Muscle layer of colon (tissue), 2 donors: ENCODE measurements at regions not wholly inside any gene's neighbourhood (a gene's known extent, or its start where the extent isn't known, plus 50 kb on each side); places are given as distances from the start of the nearest gene placed in this dataset.

Experiments used
- H3K27ac ChIP-seq: one replicate; pipeline ENCODE4 v1.7.0; 2013; ENCODE audit warnings: low read depth, mild to moderate bottlenecking, low read length, moderate library complexity
- H3K27me3 ChIP-seq, 2 donors: one replicate each; pipeline ENCODE4 v1.7.0; 2013; ENCODE audit warnings: low read length in 2 of 2, mild to moderate bottlenecking in 2 of 2; ENCODE audit not compliant: insufficient read depth in 2 of 2, control insufficient read depth in 1 of 2
- H3K36me3 ChIP-seq: one replicate; pipeline ENCODE4 v1.7.0; 2013; ENCODE audit warnings: mild to moderate bottlenecking, low read length; ENCODE audit not compliant: insufficient read depth
- H3K4me1 ChIP-seq: one replicate; pipeline ENCODE4 v1.7.0; 2013; ENCODE audit warnings: mild to moderate bottlenecking, low read length; ENCODE audit not compliant: insufficient read depth
- H3K4me3 ChIP-seq, 2 donors: one replicate each; pipeline ENCODE4 v1.7.0; 2013; ENCODE audit warnings: low read length in 2 of 2, low read depth in 1 of 2, mild to moderate bottlenecking in 1 of 2, moderate library complexity in 1 of 2
- H3K9ac ChIP-seq: one replicate; pipeline ENCODE4 v1.7.0; 2013; ENCODE audit warnings: low read length
- H3K9me3 ChIP-seq: one replicate; pipeline ENCODE4 v1.7.0; 2013; ENCODE audit warnings: mild to moderate bottlenecking, low read length
- donor health status: abdominal sarcoma.
- donor health status: Adenocarcinoma of cecum.

- H3K27ac ChIP-seq: no peak overlapping the region
- H3K4me3 ChIP-seq: no peak overlapping the region
- H3K9me3 ChIP-seq: no peaks in the 10 kb centered on the region
- H3K9ac ChIP-seq: no peak overlapping the region
- H3K27me3 ChIP-seq: no peaks in the 10 kb centered on the region
- H3K36me3 ChIP-seq: no peaks in the 10 kb centered on the region
- no peaks in the 10 kb centered on the region for H3K4me1 ChIP-seq
Measured at GRCh38 chr4:165725352-165725751, 147.7 kb upstream of the TLL1 start.

- Histone ChIP-seq H3K4me1 (no peaks in the 10 kb centered on the region), H3K9ac (no peak overlapping the region), H3K4me3 (no peak overlapping the region), H3K36me3 (no peaks in the 10 kb centered on the region), H3K27me3 (no peaks in the 10 kb centered on the region), H3K9me3 (no peaks in the 10 kb centered on the region), H3K27ac (no peak overlapping the region)
Measured at GRCh38 chr4:165726831-165727230, 146.2 kb upstream of the TLL1 start.

- Histone ChIP-seq H3K9ac (no peak overlapping the region), H3K27ac (no peak overlapping the region), H3K4me3 (no peak overlapping the region), H3K27me3 (no peaks in the 10 kb centered on the region), H3K9me3 (no peaks in the 10 kb centered on the region), H3K36me3 (no peaks in the 10 kb centered on the region), H3K4me1 (no peaks in the 10 kb centered on the region)
Measured at GRCh38 chr4:165737309-165737972, 135.6 kb upstream of the TLL1 start.

GRCh38 chr4:165738571-165738970 is 134.5 kb upstream of the TLL1 start:
- Histone ChIP-seq H3K9ac (no peak overlapping the region), H3K36me3 (no peaks in the 10 kb centered on the region), H3K27me3 (no peaks in the 10 kb centered on the region), H3K9me3 (no peaks in the 10 kb centered on the region), H3K4me1 (no peaks in the 10 kb centered on the region), H3K27ac (no peak overlapping the region), H3K4me3 (no peak overlapping the region)

GRCh38 chr4:165740911-165741310 is 132.1 kb upstream of the TLL1 start:
- Histone ChIP-seq H3K9me3 (no peaks in the 10 kb centered on the region), H3K4me3 (no peak overlapping the region), H3K4me1 (no peaks in the 10 kb centered on the region), H3K9ac (no peak overlapping the region), H3K27me3 (no peaks in the 10 kb centered on the region), H3K36me3 (no peaks in the 10 kb centered on the region), H3K27ac (no peak overlapping the region)

GRCh38 chr4:165743422-165743821 is 129.6 kb upstream of the TLL1 start:
- no peak overlapping the region for H3K27ac ChIP-seq
- no peak overlapping the region for H3K4me3 ChIP-seq
- H3K9me3 ChIP-seq: no peaks in the 10 kb centered on the region
- no peak overlapping the region for H3K9ac ChIP-seq
- no peaks in the 10 kb centered on the region for H3K27me3 ChIP-seq
- H3K36me3 ChIP-seq: no peaks in the 10 kb centered on the region
- no peaks in the 10 kb centered on the region for H3K4me1 ChIP-seq

GRCh38 chr4:165744370-165744769 is 128.7 kb upstream of the TLL1 start:
- Histone ChIP-seq H3K27ac (no peak overlapping the region), H3K4me1 (no peaks in the 10 kb centered on the region), H3K36me3 (no peaks in the 10 kb centered on the region), H3K9ac (no peak overlapping the region), H3K27me3 (no peaks in the 10 kb centered on the region), H3K9me3 (no peaks in the 10 kb centered on the region), H3K4me3 (no peak overlapping the region)

- Histone ChIP-seq H3K27me3 (no peaks in the 10 kb centered on the region), H3K9ac (no peak overlapping the region), H3K36me3 (no peaks in the 10 kb centered on the region), H3K27ac (no peak overlapping the region), H3K4me3 (no peak overlapping the region), H3K9me3 (no peaks in the 10 kb centered on the region), H3K4me1 (no peaks in the 10 kb centered on the region)
Measured at GRCh38 chr4:165748321-165748720, 124.7 kb upstream of the TLL1 start.

- Histone ChIP-seq H3K27ac (no peak overlapping the region), H3K27me3 (no peaks in the 10 kb centered on the region), H3K4me1 (no peaks in the 10 kb centered on the region), H3K9me3 (no peaks in the 10 kb centered on the region), H3K4me3 (no peak overlapping the region), H3K36me3 (no peaks in the 10 kb centered on the region), H3K9ac (no peak overlapping the region)
Measured at GRCh38 chr4:165751882-165752281, 121.2 kb upstream of the TLL1 start.

GRCh38 chr4:165754664-165755063 is 118.4 kb upstream of the TLL1 start:
- H3K9me3 ChIP-seq: no peaks in the 10 kb centered on the region
- H3K27me3 ChIP-seq: no peaks in the 10 kb centered on the region
- H3K9ac ChIP-seq: no peak overlapping the region
- H3K4me1 ChIP-seq: no peaks in the 10 kb centered on the region
- no peaks in the 10 kb centered on the region for H3K36me3 ChIP-seq
- no peak overlapping the region for H3K27ac ChIP-seq
- H3K4me3 ChIP-seq: no peak overlapping the region

GRCh38 chr4:165756836-165757235 is 116.2 kb upstream of the TLL1 start:
- H3K36me3 ChIP-seq: no peaks in the 10 kb centered on the region
- H3K27me3 ChIP-seq: no peaks in the 10 kb centered on the region
- H3K4me1 ChIP-seq: no peaks in the 10 kb centered on the region
- no peaks in the 10 kb centered on the region for H3K9me3 ChIP-seq
- H3K4me3 ChIP-seq: no peak overlapping the region
- H3K9ac ChIP-seq: no peak overlapping the region
- H3K27ac ChIP-seq: no peak overlapping the region

GRCh38 chr4:165757451-165757850 is 115.6 kb upstream of the TLL1 start:
- no peak overlapping the region for H3K4me3 ChIP-seq
- no peak overlapping the region for H3K27ac ChIP-seq
- H3K27me3 ChIP-seq: no peaks in the 10 kb centered on the region
- no peak overlapping the region for H3K9ac ChIP-seq
- H3K9me3 ChIP-seq: no peaks in the 10 kb centered on the region
- H3K36me3 ChIP-seq: no peaks in the 10 kb centered on the region
- H3K4me1 ChIP-seq: no peaks in the 10 kb centered on the region
